Kidney epithelial cell (primary cell): ENCODE measurements at regions not wholly inside any gene's neighbourhood (a gene's known extent, or its start where the extent isn't known, plus 50 kb on each side); places are given as distances from the start of the nearest gene placed in this dataset.

ENCODE experiments used
- DNase-seq: peaks from one replicate; pipeline ENCODE4 v3.0.0-alpha.2; 2010; ENCODE audit warnings: low read depth
- H3K27me3 ChIP-seq: 2 replicates; pipeline ENCODE4 v1.6.0; 2011; ENCODE audit warnings: low read length; ENCODE audit not compliant: control insufficient read depth, insufficient read depth
- H3K36me3 ChIP-seq: 2 replicates; pipeline ENCODE4 v1.5.1; 2011; ENCODE audit warnings: low read length; ENCODE audit not compliant: control insufficient read depth, insufficient read depth
- H3K4me3 ChIP-seq: 2 replicates; pipeline ENCODE4 v1.5.1; 2011; ENCODE audit warnings: low read depth, mild to moderate bottlenecking, control low read depth, low read length
- CTCF ChIP-seq: IDR thresholded peaks from 2 replicates; pipeline ENCODE4 v1.5.1; 2011; ENCODE audit warnings: mild to moderate bottlenecking, moderate library complexity, low read length, control low read depth, inconsistent platforms; ENCODE audit not compliant: insufficient read depth, poor library complexity, severe bottlenecking

GRCh38 chr17:73774852-73775251 lies 130.6 kb upstream of the SDK2 start:
- no peak for TF ChIP-seq CTCF
- Histone ChIP-seq H3K27me3 (peaks cover 2% of the 10 kb centered on the region), H3K4me3 (no peak overlapping the region), H3K36me3 (no peaks in the 10 kb centered on the region)
- no peak for DNase-seq

GRCh38 chr17:73776351-73777130 lies 132.3 kb upstream of the SDK2 start:
- no peak for DNase-seq
- no peak for TF ChIP-seq CTCF
- Histone ChIP-seq H3K27me3 (peaks cover 2% of the 10 kb centered on the region), H3K36me3 (no peaks in the 10 kb centered on the region), H3K4me3 (no peak overlapping the region)

- H3K27me3 ChIP-seq: peaks cover 2% of the 10 kb centered on the region
- DNase-seq: no peak
- no peaks in the 10 kb centered on the region for H3K36me3 ChIP-seq
- no peak for TF ChIP-seq CTCF
- H3K4me3 ChIP-seq: no peak overlapping the region
These were observed 132.8 kb upstream of the SDK2 start for GRCh38 chr17:73777131-73777449.

GRCh38 chr17:73782231-73782630 lies 138.0 kb upstream of the SDK2 start:
- peaks cover 19% of the 10 kb centered on the region for H3K27me3 ChIP-seq
- DNase-seq: no peak
- no peaks in the 10 kb centered on the region for H3K36me3 ChIP-seq
- no peak for TF ChIP-seq CTCF
- no peak overlapping the region for H3K4me3 ChIP-seq

GRCh38 chr17:73782641-73783381 lies 138.6 kb upstream of the SDK2 start:
- Histone ChIP-seq H3K4me3 (no peak overlapping the region), H3K36me3 (no peaks in the 10 kb centered on the region), H3K27me3 (peaks cover 19% of the 10 kb centered on the region)
- no peak for DNase-seq
- TF ChIP-seq CTCF: no peak
